Activated effector memory CD4-positive, alpha-beta T cell treated with anti-CD3 and anti-CD28 coated beads, Interleukin-2, amount 50 U/mL, for 16 hours (primary cell): ENCODE measurements at regions not wholly inside any gene's neighbourhood (a gene's known extent, or its start where the extent isn't known, plus 50 kb on each side); places are given as distances from the start of the nearest gene placed in this dataset.
"Not testable (repeated sequence)": the region's sequence is repeated elsewhere in the genome, so short reads cannot be mapped to it uniquely, and the experiment has no call there.

Source experiments
- DNase-seq: peaks from one replicate; pipeline ENCODE4 v3.0.0-alpha.2; 2020

DNA sequence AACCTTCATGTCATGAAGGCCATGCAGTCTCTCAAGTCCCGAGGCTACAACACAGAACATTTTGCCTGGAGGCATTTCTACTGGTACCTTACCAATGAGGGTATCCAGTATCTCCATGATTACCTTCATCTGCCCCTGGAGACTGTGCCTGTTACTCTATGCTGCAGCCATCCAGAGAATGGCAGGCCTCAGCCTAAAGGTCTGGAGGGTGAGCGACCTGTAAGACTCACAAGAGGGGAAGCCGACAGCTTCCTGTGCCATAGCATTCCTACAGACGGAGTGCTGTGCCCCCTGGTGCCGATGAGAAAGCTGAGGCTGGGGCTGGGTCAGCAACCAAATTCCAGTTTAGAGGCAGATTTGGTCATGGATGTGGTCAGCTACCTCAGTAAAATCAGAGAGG is 51.3 kb upstream of the CADPS start:
- no peak for DNase-seq

DNA sequence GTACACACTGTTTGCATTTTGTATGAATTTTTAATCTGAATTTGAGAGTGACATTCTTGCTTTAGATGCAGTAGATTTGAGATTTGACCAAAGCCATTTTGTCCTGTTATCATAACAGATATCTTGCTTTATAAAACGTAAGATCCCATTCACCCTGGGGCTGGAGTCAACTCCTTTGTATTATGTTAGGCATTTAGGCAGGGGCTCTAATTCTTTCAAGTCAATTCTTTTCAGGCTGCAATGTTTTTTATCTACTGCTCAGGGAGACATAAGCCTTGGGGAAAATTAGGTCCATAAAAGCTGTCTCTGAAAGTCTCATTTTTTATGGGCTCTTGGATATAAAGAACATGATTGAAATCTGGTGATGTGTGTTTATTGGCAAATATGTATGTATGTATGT is 53.0 kb upstream of the CADPS start:
- DNase-seq = no peak

DNA sequence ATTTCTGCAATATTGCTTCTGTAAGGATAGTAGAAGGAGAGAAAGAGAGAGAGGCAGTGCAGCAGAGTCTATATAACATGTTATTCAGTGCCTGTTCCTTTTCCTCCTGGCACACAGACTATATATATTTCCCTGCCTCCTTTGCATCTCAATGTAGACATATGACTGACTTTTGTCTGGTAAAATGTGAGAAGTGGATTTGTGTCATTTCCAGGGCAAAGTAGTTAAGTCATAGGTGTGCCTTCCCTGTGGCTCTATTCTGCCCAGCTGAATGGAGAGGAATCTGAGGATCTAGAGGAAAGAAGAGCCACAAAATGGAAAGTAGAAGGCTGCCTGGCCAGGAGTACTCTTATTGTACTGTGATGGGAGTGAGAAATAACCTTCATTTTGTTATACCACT is 54.6 kb upstream of the CADPS start:
- DNase-seq = no peak

DNA sequence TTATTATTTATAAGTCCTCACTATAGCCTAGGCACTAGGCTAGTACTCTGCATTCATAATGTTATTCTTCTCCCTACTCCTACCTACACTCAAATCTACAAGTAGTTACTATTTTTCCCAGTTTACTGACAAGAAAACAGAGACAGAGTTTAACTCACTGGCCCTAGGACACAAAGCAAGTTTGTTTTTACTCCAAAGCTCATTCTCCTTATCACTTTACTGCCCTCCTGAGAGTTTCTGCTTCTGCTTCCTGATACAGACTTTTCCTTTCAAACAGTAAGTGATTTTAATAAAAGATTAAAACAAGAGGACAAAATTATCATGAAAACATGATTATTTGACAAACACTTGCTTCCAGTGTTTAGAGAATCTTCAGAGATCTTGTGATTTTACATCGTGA is 60.6 kb upstream of the CADPS start:
- DNase-seq = no peak

DNA sequence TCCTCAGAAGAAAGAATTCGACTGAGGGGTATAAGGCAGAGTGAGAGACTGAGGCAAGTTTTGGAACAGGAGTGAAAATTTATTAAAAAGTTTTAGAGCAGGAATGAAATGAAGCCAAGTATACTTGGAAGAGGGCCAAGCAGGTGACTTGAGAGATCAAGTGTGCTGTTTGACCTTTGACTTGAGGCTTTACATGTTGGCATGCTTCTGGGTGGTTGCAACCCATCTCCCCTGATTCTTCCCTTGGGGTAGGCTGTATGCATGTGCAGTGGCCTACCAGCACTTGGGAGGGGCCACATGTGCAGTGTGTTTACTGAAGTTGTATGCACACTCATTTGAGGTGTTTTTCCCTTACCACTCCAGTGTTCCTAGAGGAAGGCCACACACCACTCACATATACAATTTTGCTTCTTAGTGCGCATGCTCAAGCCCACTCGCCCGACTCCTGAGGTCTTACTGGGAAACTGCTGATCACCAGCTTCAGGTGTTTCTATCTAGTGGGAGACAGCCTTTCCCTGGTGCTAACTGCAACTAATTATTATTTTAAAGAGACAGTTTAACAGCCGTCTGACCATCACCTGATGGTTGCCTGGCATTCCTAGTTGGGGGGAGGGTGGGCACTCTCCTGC is 61.5 kb upstream of the CADPS start:
- DNase-seq = no peak

DNA sequence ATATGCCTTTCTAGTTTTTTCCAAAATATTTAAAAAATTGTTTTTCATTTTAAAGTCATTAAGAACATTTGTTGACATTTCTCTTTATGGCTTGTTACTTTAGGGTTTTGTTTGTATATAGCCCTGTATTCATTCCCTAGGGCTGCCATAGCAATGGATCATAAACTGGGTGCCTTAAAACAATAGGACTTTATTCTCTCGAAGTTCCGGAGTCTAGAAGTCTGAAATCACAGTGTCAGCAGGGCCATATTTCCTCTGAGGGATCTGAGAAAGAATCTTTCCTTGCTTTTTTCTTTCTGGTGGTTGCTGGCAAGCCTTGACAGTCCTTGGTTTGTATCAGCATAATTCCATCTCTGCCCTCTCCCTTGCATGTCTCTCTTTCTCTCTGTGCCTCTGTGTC is 63.4 kb upstream of the CADPS start:
- no peak for DNase-seq

DNA sequence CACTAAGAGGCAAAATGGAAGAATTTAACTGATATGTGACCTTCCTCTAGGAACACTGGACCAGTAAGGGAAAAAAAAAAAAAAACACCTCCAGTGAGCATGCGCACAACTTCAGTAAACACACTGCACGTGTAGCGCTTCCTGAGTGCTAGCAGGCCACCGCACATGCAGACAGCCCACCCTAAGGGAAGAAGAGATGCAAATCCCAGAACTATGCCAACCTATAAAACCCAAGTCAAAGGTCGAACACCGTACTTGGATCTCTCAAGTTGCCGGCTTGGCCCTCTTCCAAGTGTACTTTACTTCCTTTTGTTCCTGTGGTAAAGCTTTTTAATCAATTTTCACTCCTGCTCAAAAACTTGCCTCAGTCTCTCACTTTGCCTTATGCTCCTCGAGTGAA is 64.5 kb upstream of the CADPS start:
- DNase-seq = no peak

DNA sequence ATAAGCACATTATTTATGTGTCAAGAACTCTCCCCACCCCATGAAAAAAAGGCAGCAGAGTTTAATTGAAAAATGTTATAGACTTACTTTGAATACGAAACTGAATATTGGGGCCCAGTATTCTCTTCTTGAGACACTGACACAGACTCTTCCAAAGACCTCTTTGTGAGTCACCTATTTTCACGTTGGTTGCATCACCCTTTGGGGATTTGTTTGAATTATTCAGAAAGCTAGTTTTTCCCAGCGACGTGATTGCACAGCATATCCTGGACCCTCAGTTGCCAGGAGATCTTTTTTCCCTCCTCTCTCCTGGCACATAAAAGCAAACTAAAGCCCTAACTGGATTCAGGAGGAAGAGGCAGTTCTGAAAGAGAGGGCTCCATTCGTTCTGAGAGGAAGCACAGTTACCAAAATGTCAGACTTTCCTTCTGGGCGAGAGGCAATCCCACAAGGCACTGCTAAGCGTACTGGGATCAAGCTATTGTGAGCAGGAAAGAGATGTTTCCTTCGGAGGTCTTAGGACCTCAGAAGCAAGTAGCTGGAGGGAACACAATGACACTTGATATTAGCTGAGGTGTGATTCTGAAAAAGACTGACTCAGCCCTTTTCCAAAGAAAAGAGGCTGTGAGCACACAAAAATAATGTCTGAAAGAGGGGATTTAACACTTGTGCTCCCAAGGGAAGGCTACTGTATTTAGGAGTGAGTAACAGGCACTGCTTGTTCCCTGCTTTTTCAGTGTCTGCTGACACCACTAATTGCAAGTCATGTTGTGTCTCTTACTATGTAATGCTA is 65.8 kb upstream of the CADPS start:
- DNase-seq = no peak

DNA sequence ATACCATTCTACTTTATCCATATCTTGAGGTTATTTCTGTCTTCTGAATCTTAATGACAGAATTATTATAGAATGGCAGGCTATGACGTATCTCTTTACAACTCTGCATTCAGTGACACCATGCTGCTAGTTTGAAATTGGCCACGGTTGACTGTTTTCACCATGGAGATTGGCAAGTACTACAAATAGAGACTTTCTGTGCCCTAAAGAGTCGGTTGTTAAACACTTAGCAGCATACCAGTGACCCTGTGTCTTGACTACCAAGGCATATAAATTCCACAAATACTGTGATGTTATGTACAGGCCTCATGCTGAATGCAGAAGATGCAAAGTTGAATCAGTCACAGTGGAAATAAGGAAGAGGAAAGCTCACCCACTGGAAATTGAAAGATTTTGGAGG is 67.0 kb upstream of the CADPS start:
- no peak for DNase-seq

DNA sequence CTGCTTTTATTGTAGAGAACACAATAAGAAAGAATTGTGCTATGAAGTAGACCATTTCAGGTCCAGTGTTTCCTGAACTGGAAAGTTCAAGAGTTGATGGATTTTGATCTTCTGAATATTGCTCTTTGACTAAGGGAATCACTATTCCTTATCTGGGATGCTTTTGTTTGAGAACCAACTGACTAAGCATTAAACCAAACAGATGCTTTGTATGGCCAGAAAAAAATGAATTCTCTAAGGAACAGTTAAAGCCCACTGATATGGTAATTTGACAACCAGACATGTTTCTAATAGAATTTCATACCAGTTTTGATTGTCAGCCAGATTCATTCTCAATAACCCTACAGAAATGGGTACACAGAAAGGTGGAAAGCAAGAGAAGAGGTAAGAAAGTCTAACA is 67.5 kb upstream of the CADPS start:
- no peak for DNase-seq

DNA sequence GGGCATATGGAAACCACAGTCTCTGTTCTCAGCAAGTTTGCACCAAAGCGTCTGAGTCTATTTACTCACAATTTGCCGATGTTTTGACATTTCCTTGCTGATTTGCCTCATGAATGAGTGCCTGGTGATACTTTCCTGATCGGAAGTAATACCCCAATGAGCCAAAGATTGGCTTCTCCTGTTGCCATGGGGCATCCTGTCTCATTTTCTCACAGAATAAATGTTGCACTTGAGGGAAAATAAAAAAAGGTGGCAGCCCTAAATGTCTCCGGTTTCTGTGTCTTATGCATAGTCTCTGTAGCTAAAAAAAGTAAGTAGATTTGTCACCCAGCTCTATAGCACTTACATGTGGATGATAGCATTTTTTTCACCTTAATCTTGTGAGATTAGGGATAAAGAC is 73.7 kb upstream of the CADPS start:
- no peak for DNase-seq

DNA sequence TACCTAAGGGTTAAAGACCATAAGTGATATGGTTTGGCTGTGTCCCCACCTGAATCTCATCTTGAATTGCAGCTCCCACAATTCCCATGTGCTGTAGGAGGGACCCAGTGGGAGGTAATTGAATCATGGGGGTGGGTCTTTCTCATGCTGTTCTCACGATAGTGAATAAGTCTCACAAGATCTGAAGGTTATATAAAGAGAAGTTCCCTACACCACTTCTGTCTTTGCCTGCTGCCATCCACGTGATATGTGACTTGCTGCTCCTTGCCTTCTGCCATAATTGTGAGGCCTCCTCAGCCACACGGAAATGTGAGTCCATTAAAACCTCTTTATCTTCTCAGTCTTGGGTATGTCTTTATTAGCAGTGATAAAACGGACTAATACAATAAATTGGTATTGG is 75.0 kb upstream of the CADPS start:
- DNase-seq = no peak

DNA sequence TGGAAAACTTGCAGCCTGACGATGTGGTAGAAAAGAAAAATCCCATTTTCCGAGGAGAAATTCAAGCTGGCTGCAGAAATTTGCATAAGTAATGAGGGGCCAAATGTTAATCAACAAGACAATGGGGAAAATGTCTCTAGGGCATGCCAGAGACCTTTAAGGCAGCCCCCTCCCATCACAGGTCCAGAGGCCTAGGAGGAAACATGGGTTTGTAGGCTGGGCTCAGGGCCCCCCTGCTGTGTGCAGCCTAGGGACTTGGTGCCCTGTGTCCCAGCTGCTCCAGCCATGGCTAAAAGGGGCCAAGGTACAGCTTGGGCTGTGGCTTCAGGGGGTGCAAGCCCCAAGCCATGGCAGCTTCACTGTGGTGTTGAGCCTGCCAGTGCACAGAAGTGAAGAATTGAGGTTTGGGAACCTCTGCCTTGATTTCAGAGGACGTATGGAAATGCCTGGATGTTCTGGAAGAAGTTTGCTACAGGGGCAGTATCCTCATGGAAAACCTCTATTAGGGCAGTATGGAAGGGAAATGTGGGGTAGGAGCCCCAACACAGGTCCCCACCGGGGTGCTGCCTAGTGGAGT is 75.9 kb upstream of the CADPS start:
- no peak for DNase-seq

DNA sequence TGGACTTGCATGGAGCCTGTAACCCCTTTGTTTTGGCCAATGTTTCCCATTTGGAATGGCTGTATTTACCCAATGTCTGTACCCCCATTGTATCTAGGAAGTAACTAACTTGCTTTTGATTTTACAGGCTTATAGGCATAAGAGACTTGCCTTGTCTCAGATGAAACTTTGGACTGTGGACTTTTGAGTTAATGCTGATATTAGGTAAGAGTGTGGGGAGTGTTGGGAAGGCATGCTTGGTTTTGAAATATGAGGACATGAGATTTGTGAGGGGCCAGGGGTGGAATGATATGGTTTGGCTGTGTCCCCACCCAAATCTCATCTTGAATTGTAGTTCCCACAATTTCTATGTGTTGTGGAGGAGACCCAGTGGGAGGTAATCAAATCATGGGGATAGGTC is 76.7 kb upstream of the CADPS start:
- DNase-seq = not testable (repeated sequence)

DNA sequence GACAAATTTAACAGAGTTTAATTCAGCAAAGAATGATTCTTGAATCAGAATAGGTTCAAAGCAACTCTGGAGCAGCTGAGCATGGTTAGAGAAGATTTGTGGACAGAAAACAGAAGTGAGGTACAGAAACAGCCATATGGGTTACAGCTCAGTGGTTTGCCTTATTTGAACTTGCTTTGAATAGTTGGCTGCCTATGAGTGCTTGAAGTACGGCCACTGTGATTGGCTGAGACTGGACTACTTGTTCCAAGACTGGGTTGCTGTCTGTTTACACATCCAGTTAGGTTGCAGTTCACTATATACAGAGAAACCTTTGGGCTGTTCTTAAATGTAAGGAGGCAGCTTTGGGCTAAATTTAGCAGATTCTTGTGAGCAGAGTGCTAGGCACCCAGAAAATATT is 79.4 kb upstream of the CADPS start:
- DNase-seq = no peak

DNA sequence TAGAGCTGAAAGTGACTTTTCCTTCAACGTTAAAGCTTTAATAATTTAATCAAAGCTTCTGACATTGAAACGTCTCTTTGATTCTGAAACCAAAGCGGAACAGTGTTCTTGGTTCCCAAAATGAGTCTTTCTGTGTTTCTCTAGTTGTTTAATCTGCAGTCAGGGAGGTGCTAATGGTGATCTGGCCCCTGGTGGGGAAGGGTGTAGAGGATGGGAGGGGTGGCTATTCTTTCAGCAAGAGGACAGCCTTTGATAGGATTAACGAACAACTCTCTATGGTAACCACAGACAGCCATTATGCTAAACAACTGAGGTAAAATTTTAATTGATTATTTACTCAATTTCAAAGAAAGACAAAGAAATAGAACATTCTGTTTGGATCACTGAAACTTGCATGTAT is 79.9 kb upstream of the CADPS start:
- no peak for DNase-seq

DNA sequence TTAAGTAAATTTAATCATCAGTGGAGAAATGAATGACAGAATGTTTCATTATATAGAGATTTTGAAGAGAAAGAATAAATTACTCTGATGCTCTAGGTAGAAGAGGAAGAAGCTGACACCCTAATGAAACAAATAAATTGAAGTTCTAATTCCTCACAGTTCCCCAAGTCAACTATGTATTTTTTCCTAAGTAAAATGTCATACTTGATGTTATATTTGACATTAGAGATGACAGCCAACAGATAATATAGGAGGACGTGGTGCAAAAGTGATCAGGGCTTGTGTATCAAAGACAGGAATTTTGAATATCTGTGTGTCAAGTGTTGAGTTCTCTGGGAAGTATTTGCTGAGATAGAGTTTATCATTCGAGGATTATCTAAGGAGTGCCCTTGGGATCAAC is 81.2 kb upstream of the CADPS start:
- no peak for DNase-seq

DNA sequence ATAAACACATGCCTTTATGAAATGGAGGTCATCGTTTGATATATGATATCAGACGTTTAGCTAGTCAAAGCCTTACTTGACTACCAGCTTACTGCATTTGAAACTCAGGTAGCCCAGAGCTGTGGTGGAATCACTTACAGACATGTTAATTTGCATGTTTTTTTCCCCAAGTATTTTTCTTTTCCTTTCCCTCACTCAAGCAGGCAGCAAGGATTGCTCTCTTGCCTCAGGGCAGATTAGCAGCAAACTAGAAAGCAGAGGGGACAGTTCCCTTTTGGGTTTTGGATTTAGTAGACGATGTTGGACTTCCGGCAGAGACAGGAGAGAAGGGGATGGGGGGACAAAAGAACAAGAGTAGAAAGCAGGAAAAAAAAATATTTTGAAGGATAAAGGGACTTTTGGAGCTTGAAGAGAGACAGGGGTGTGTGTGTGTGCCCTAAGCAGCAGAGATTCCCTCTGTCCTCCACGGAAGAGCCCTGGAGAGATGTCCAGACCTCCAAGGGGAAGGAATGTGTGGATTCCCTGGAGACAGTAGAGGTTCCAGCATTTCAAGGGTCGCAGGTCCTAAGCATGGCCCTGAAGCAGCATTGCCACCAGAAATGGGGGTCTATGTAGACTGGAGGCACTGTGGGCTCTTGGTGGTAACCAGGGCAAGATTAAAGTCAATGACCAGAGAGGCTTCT is 86.8 kb upstream of the CADPS start:
- no peak for DNase-seq

DNA sequence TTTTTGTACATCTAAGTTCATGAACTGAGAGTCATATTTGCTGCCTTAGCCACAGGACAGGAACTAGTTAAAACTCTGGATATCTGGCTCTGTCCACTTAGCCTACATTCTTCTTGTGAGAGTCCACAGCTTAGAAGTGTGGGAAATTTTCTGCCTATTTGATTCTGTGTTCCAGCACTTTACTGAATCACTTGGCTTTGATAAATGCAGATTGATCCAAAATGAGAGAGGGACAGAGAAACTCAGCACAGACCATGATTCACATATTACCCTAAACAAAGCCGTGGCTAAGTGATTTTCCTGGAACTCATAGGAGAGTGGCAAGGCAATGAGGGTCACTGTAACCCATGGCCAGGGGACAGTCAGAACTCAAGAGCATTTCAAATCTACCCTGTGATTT is 87.5 kb upstream of the CADPS start:
- no peak for DNase-seq

DNA sequence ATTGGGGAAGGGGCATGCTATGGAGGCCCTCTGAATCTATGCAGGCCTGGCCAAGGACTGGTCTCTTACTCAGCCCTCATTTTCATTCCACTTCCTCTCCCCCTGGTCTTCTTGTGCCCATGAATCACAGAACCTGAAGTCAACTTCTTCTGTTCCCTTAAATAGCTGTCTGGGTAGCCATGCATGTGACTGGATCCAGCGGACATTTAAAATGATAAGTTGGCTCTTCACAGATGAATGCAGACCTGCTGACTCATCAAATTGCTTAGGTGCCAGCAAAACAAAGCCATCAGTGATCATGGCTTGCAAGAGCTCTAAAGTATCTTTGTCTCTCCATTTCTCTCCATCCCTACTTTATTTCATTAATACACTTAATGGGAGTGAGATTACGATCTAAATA is 90.1 kb upstream of the CADPS start:
- DNase-seq = no peak

DNA sequence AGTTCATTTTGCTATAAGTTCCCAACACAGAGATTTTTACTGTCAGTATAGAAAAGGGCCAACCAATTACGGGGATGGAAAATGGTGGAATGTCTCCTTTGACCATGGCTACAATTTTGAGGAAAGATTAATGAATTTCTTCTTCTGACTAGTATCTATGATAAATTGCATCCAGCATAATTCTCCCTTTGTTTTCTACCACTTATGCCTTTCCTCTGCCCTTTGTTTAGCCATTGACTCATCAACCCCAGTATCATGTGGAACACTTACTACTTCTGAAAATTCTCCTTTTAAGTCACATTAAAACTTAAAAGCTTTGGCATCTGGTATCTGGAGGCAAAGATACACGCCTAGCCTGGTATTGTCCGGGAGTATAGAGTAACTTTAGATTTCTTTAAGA is 92.9 kb upstream of the CADPS start:
- DNase-seq = no peak

DNA sequence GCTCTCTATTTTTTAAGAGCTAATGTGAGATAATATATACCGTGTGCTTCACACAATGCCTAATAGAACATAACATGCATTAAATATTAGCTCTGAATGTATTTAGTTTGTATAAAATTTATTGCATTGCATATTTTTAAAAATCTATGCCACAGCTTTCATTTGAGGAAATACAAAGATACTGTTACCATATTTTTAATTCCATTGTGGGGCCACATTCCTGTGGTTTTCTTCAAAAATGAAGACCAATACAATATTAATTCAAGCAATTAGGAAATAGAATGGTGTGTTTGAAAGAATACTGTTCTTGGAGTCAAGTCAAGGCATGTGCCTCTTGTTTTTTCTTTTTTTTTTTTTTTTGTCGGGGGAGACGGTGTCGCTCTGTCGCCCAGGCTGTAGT is 95.4 kb upstream of the CADPS start:
- no peak for DNase-seq

DNA sequence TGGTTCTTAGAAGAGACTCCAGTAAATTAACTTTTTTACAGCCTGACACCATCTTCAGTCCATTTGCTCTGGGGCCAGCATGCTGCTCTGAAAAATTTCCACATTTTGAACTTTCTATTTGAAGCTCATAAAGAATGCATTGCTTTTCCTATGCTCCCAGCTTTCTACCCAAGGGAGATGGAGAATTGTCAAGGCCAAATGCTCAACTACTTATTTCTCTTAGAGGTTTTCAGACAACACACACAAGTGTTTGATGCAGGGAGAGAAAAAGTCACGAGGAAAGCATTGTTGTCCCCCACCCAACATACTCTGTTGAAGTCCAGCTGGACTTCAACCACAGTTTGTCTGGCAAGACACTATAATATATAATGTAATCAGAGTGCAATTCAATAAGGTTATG is 100.3 kb upstream of the CADPS start:
- DNase-seq = no peak

DNA sequence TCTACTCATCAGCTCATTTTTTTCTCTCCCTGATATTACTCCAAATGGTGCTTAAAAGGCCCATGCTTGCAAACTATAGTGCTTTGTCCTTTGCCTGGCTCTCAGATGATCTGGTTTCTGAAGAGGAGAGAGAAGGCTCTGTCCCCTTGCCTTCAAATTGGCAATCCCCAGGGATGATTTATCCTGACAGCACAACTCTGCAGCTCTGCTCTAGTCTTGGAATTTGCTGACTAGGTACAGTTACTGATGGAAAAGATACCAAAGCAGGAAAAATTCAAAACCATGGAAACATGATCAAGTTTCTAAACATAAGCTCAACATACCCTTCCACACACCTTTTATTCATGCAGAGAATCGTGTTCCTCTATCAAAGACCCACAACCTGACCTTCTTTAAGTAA is 106.7 kb upstream of the CADPS start:
- no peak for DNase-seq
